Liver (tissue), 8 donors: ENCODE measurements at regions not wholly inside any gene's neighbourhood (a gene's known extent, or its start where the extent isn't known, plus 50 kb on each side); places are given as distances from the start of the nearest gene placed in this dataset.

ENCODE experiments used
- DNase-seq: peaks from one replicate; pipeline ENCODE4 v3.0.0-alpha.2; 2017; ENCODE audit warnings: low spot score
- H3K27ac ChIP-seq, 2 donors: one replicate each; pipeline ENCODE4 v1.7.0; 2013; ENCODE audit warnings: inconsistent platforms in 2 of 2, low read length in 2 of 2, control low read depth in 1 of 2, low read depth in 1 of 2, mild to moderate bottlenecking in 1 of 2
- H3K27me3 ChIP-seq, 4 donors: one replicate each; pipeline versions ENCODE4 v1.6.1 to v1.7.0; 2013; ENCODE audit warnings: low read length in 3 of 4, inconsistent platforms in 1 of 4, mild to moderate bottlenecking in 1 of 4, moderate library complexity in 1 of 4; ENCODE audit not compliant: control insufficient read depth in 4 of 4, insufficient read depth in 4 of 4
- H3K36me3 ChIP-seq, 4 donors: one replicate each; pipeline versions ENCODE4 v1.6.1 to v1.7.0; 2013; ENCODE audit warnings: low read length in 3 of 4, mild to moderate bottlenecking in 3 of 4, low read depth in 1 of 4, moderate library complexity in 1 of 4; ENCODE audit not compliant: control insufficient read depth in 4 of 4, insufficient read depth in 3 of 4
- H3K4me1 ChIP-seq, 4 donors: one replicate each; pipeline versions ENCODE4 v1.6.1 to v1.7.0; 2013; ENCODE audit warnings: low read length in 3 of 4, mild to moderate bottlenecking in 3 of 4, moderate library complexity in 1 of 4; ENCODE audit not compliant: control insufficient read depth in 4 of 4, insufficient read depth in 4 of 4
- H3K4me3 ChIP-seq, 3 donors: one replicate each; pipeline versions ENCODE4 v1.6.1 to v1.7.0; 2013; ENCODE audit warnings: low read length in 3 of 3, control low read depth in 1 of 3, low read depth in 1 of 3, mild to moderate bottlenecking in 1 of 3
- H3K9ac ChIP-seq, 2 donors: one replicate each; pipeline ENCODE4 v1.7.0; 2013; ENCODE audit warnings: low read length in 2 of 2, mild to moderate bottlenecking in 2 of 2, moderate library complexity in 2 of 2, control low read depth in 1 of 2, low read depth in 1 of 2
- H3K9me3 ChIP-seq, 4 donors: one replicate each; pipeline versions ENCODE4 v1.6.1 to v1.7.0; 2013; ENCODE audit warnings: low read length in 3 of 4; ENCODE audit not compliant: control insufficient read depth in 4 of 4
- EGR1 ChIP-seq, 2 donors: IDR thresholded peaks; 2 replicates each; pipeline ENCODE4 v1.6.1; 2016 to 2018; ENCODE audit warnings: antibody characterized with exemption in 2 of 2, low read depth in 2 of 2
- FOXA2 ChIP-seq: IDR thresholded peaks from 2 replicates; pipeline ENCODE4 v1.6.1; 2016; ENCODE audit warnings: antibody characterized with exemption
- GABPA ChIP-seq, 2 donors: IDR thresholded peaks in 1 of 2; conservative IDR thresholded peaks in 1 of 2; 2 replicates each; pipeline ENCODE4 v1.6.1; 2016; ENCODE audit warnings: antibody characterized with exemption in 2 of 2, mild to moderate bottlenecking in 1 of 2, moderate library complexity in 1 of 2
- HNF4A ChIP-seq, 2 donors: conservative IDR thresholded peaks; 2 replicates each; pipeline ENCODE4 v1.6.1; 2016; ENCODE audit warnings: antibody characterized with exemption in 2 of 2, mild to moderate bottlenecking in 2 of 2
- HNF4G ChIP-seq: IDR thresholded peaks from 2 replicates; pipeline ENCODE4 v1.6.1; 2016; ENCODE audit warnings: antibody characterized with exemption
- JUND ChIP-seq, 2 donors: IDR thresholded peaks; 2 replicates each; pipeline ENCODE4 v1.6.1; 2016; ENCODE audit warnings: antibody characterized with exemption in 2 of 2
- NR2F2 ChIP-seq: IDR thresholded peaks from 2 replicates; pipeline ENCODE4 v1.6.1; 2016; ENCODE audit warnings: antibody characterized with exemption
- RAD21 ChIP-seq, 2 donors: IDR thresholded peaks; 2 replicates each; pipeline ENCODE4 v1.6.1; 2016; ENCODE audit warnings: antibody characterized with exemption in 2 of 2, mild to moderate bottlenecking in 2 of 2
- RXRA ChIP-seq, 2 donors: IDR thresholded peaks; 2 replicates each; pipeline ENCODE4 v1.6.1; 2017 to 2018; ENCODE audit warnings: antibody characterized with exemption in 2 of 2, mild to moderate bottlenecking in 1 of 2
- SP1 ChIP-seq: IDR thresholded peaks from 2 replicates; pipeline ENCODE4 v1.6.1; 2018; ENCODE audit warnings: antibody characterized with exemption, mild to moderate bottlenecking
- TAF1 ChIP-seq: conservative IDR thresholded peaks from 2 replicates; pipeline ENCODE4 v1.6.1; 2016; ENCODE audit warnings: antibody characterized with exemption, mild to moderate bottlenecking
- YY1 ChIP-seq: IDR thresholded peaks from 2 replicates; pipeline ENCODE4 v1.6.1; 2016; ENCODE audit warnings: antibody characterized with exemption, mild to moderate bottlenecking
- WGBS: extraction: QIAGEN DNeasy Blood & Tissue Kit; methylation state at CpG from one replicate; pipeline ENCODE4 v1.1.7; 2013; 5-methylcytosine and 5-hydroxymethylcytosine counted together
- TF ChIP-seq, protein P1 (sequence below): IDR thresholded peaks from 2 replicates; pipeline ENCODE4 v1.6.1; 2016; ENCODE audit warnings: antibody characterized with exemption
- TF ChIP-seq, protein P2 (sequence below): IDR thresholded peaks from 2 replicates; pipeline ENCODE4 v1.6.1; 2016; ENCODE audit warnings: antibody characterized with exemption, mild to moderate bottlenecking
- TF ChIP-seq, protein P3 (sequence below): IDR thresholded peaks from 2 replicates; pipeline ENCODE4 v1.6.1; 2016; ENCODE audit warnings: antibody characterized with exemption
- TF ChIP-seq, protein P4 (sequence below): IDR thresholded peaks from 2 replicates; pipeline ENCODE4 v1.6.1; 2016; ENCODE audit warnings: antibody characterized with exemption
- TF ChIP-seq, protein P5 (sequence below): fragments of 150-350 bp; IDR thresholded peaks from 2 replicates; pipeline ENCODE4 v1.5.1; 2017; ENCODE audit warnings: improper control_type of control experiment, low read depth, low read length; ENCODE audit not compliant: missing input control
- donor health status: healthy.
- donor health status: healthy.
- donor health status: healthy.
- donor health status: healthy.
- donor health status: healthy.

DNA sequence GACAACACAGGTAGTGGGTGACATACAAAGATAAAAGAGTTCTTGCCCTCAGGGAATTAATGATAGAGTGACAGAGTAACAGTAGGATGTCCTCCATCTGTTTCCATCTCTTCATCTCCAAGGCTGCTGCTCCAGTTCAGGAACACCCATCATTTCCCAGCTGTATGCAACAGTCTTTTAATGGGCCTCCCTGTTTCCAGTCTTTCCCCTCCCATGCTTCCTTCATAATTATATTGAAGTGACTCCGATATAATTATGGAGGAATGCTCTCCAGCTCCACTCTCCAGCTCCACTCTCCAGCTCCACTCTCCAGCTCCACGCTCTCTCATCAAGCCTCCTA lies 65.3 kb upstream of the MSN start:
- H3K36me3 ChIP-seq, result no peaks in the 10 kb centered on the region
- H3K9ac ChIP-seq, result no peak overlapping the region
- no peaks in the 10 kb centered on the region for H3K9me3 ChIP-seq
- no peak overlapping the region for H3K4me3 ChIP-seq
- DNase-seq, result no peak
- TF ChIP-seq HNF4G, result no peak
- TF ChIP-seq FOXA2, result no peak
- TF ChIP-seq EGR1 (IDR thresholded peaks at IDR 0.05; ENCODE audit: low read depth in 2 of 2), result no peak
- TF ChIP-seq JUND (IDR thresholded peaks at IDR 0.05), result no peak
- no peak for TF ChIP-seq YY1
- TF ChIP-seq HNF4A (conservative IDR thresholded peaks at IDR 0.05), result no peak
- no peak for TF ChIP-seq GABPA (IDR thresholded peaks at IDR 0.05 in 1 of 2, conservative IDR thresholded peaks at IDR 0.05 in 1 of 2)
- TF ChIP-seq RAD21 (IDR thresholded peaks at IDR 0.05), result no peak
- TF ChIP-seq, protein P1, sequence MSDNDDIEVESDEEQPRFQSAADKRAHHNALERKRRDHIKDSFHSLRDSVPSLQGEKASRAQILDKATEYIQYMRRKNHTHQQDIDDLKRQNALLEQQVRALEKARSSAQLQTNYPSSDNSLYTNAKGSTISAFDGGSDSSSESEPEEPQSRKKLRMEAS, result no peak
- TF ChIP-seq, protein P2, sequence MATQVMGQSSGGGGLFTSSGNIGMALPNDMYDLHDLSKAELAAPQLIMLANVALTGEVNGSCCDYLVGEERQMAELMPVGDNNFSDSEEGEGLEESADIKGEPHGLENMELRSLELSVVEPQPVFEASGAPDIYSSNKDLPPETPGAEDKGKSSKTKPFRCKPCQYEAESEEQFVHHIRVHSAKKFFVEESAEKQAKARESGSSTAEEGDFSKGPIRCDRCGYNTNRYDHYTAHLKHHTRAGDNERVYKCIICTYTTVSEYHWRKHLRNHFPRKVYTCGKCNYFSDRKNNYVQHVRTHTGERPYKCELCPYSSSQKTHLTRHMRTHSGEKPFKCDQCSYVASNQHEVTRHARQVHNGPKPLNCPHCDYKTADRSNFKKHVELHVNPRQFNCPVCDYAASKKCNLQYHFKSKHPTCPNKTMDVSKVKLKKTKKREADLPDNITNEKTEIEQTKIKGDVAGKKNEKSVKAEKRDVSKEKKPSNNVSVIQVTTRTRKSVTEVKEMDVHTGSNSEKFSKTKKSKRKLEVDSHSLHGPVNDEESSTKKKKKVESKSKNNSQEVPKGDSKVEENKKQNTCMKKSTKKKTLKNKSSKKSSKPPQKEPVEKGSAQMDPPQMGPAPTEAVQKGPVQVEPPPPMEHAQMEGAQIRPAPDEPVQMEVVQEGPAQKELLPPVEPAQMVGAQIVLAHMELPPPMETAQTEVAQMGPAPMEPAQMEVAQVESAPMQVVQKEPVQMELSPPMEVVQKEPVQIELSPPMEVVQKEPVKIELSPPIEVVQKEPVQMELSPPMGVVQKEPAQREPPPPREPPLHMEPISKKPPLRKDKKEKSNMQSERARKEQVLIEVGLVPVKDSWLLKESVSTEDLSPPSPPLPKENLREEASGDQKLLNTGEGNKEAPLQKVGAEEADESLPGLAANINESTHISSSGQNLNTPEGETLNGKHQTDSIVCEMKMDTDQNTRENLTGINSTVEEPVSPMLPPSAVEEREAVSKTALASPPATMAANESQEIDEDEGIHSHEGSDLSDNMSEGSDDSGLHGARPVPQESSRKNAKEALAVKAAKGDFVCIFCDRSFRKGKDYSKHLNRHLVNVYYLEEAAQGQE, result no peak
- H3K27me3 ChIP-seq, result no peaks in the 10 kb centered on the region
- peak overlapping the region; percentile 57 to 67 for H3K27ac ChIP-seq
- WGBS, result 93% methylated on average over 2 of the region's 2 CpGs
- H3K4me1 ChIP-seq, result peaks cover 0 to 2% (median 0%) of the 10 kb centered on the region in 4 donors

DNA sequence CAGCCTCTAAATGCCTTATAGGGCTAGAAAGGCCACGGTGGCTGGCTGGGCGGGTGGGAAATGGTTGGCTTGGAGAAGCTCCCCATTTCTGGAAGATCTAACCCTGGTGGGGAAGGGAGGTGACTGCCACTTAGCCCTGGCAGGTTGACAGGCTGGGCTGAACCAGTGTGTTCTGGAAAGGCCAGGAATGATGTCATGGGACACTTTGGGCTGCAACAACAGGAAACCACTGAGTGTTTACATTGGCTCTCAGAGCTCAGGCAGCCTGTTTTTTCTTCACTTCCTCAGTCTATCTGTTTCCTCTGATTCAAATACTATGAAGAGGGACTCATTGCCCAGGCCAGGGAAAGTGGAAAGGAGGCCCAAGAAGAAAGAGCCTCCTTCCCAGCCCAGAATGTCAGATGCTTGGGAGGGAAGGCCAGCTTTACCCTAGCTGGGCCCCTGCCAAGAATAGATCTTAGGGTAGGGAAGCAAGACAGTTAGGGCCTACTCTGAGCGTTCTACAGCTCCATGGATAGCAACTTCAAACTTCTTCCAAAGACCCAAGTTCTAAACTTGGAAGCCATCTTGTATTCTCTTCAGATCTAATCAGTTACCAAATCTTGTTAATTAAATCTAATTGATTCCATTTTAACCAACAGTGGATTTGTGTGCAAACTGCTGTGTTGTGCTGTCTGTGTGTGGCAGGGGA lies 65.8 kb upstream of the MSN start:
- peak overlapping the region; percentile 57 to 67 for H3K27ac ChIP-seq
- peaks cover 0 to 2% (median 0%) of the 10 kb centered on the region in 4 donors for H3K4me1 ChIP-seq
- H3K27me3 ChIP-seq, result no peaks in the 10 kb centered on the region
- no peaks in the 10 kb centered on the region for H3K9me3 ChIP-seq
- H3K36me3 ChIP-seq, result no peaks in the 10 kb centered on the region
- DNase-seq, result no peak
- peak overlapping the region in 1 of 2 donors; percentile 39 for H3K9ac ChIP-seq
- TF ChIP-seq HNF4A (conservative IDR thresholded peaks at IDR 0.05) (peak; percentile 12 to 23), NR2F2 (no peak), EGR1 (IDR thresholded peaks at IDR 0.05; ENCODE audit: low read depth in 2 of 2) (peak; percentile 28 to 87), TAF1 (no peak), YY1 (peak; percentile 81), JUND (IDR thresholded peaks at IDR 0.05) (peak; percentile 78 to 95), FOXA2 (peak; percentile 85), GABPA (IDR thresholded peaks at IDR 0.05 in 1 of 2, conservative IDR thresholded peaks at IDR 0.05 in 1 of 2) (peak; percentile 49 to 76), HNF4G (no peak), SP1 (peak; percentile 71), RAD21 (IDR thresholded peaks at IDR 0.05) (peak; percentile 48 to 71), RXRA (IDR thresholded peaks at IDR 0.05) (peak in 1 of 2 donors; percentile 45)
- TF ChIP-seq, protein P3, sequence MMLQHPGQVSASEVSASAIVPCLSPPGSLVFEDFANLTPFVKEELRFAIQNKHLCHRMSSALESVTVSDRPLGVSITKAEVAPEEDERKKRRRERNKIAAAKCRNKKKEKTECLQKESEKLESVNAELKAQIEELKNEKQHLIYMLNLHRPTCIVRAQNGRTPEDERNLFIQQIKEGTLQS, result peak; percentile 73
- TF ChIP-seq, protein P1, result peak; percentile 84
- TF ChIP-seq, protein P2, result no peak
- TF ChIP-seq, protein P4, sequence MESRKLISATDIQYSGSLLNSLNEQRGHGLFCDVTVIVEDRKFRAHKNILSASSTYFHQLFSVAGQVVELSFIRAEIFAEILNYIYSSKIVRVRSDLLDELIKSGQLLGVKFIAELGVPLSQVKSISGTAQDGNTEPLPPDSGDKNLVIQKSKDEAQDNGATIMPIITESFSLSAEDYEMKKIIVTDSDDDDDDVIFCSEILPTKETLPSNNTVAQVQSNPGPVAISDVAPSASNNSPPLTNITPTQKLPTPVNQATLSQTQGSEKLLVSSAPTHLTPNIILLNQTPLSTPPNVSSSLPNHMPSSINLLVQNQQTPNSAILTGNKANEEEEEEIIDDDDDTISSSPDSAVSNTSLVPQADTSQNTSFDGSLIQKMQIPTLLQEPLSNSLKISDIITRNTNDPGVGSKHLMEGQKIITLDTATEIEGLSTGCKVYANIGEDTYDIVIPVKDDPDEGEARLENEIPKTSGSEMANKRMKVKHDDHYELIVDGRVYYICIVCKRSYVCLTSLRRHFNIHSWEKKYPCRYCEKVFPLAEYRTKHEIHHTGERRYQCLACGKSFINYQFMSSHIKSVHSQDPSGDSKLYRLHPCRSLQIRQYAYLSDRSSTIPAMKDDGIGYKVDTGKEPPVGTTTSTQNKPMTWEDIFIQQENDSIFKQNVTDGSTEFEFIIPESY, result peak; percentile 24
- TF ChIP-seq, protein P5, sequence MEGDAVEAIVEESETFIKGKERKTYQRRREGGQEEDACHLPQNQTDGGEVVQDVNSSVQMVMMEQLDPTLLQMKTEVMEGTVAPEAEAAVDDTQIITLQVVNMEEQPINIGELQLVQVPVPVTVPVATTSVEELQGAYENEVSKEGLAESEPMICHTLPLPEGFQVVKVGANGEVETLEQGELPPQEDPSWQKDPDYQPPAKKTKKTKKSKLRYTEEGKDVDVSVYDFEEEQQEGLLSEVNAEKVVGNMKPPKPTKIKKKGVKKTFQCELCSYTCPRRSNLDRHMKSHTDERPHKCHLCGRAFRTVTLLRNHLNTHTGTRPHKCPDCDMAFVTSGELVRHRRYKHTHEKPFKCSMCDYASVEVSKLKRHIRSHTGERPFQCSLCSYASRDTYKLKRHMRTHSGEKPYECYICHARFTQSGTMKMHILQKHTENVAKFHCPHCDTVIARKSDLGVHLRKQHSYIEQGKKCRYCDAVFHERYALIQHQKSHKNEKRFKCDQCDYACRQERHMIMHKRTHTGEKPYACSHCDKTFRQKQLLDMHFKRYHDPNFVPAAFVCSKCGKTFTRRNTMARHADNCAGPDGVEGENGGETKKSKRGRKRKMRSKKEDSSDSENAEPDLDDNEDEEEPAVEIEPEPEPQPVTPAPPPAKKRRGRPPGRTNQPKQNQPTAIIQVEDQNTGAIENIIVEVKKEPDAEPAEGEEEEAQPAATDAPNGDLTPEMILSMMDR, result peak; percentile 30
- H3K4me3 ChIP-seq, result no peak overlapping the region
- 60% methylated on average over 3 of the region's 3 CpGs for WGBS
